IPS-NIHi7 (cell line): ENCODE measurements at regions not wholly inside any gene's neighbourhood (a gene's known extent, or its start where the extent isn't known, plus 50 kb on each side); places are given as distances from the start of the nearest gene placed in this dataset.

Experiments
- DNase-seq: peaks from one replicate; pipeline ENCODE4 v3.0.0; 2012; ENCODE audit warnings: mixed read lengths; ENCODE audit errors: extremely low spot score

DNA sequence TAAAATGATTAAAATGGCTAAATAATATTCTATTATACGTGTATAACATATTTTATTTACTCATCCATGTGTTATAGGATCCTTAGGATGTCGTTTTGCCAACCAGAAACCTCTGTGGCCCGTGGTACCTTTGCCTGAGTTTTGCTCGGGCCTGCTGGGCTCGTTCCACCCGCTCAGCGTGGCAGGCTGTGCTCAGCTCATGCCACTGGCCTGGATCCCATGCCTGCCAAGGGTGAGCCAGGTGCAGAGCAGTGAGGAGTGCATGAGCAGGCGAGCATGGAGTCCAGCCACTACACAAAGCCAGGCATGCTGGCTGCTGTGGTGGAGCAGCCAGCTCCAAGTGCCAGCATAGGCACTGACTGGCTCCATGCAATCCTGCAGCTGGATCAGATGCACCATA, 417.2 kb downstream of the TTLL7 start:
- DNase-seq = no peak

DNA sequence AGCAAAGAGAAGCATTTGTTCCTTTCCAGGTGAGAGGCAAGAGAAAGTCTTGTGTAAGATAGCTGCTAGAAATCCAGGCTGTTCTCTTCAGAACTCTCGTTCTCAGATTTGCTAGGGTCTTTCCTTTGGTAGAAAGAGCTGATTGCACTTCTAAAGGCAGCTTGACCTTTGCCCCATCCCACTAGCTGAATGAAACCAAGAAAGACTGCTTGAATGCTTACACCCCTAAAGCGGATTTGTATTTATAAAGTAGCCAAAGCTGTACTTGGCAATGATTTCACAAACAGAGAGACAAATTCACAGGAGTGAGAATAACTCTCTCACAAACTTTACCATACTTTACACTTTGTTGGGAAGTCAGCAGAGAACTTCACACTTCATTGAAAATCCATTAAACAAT, 424.1 kb downstream of the TTLL7 start:
- DNase-seq = no peak

GRCh38 chr1:83573776-83574175, 425.2 kb downstream of the TTLL7 start:
- DNase-seq = no peak

GRCh38 chr1:83571536-83571935, 427.4 kb downstream of the TTLL7 start:
- no peak for DNase-seq

- no peak for DNase-seq
Measured at GRCh38 chr1:83561346-83561745, 437.6 kb downstream of the TTLL7 start.

GRCh38 chr1:83559129-83559840, 439.6 kb downstream of the TTLL7 start:
- DNase-seq = no peak

DNA sequence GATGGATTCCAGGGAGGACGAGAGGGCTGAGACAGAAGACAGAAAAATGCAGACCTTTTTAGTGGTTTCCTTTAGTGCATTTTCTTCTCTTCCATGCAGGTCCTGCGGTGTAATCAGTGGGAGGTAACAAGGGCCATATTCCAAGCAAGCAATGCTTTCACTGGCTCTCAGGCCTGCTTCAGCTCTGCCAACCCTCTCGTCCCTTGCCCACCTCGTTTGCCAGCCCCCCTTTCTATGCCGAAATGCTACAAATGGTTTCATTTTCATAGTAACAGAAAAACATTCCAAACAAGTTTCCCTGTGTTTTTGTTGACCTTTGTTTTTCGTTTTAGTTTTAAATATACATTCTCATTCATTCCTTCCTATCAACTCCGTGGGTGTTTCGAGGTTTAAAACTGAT, 443.1 kb downstream of the TTLL7 start:
- DNase-seq = no peak

- DNase-seq = peak; percentile 62
Measured at GRCh38 chr1:83554174-83554573, 444.8 kb downstream of the TTLL7 start.

DNA sequence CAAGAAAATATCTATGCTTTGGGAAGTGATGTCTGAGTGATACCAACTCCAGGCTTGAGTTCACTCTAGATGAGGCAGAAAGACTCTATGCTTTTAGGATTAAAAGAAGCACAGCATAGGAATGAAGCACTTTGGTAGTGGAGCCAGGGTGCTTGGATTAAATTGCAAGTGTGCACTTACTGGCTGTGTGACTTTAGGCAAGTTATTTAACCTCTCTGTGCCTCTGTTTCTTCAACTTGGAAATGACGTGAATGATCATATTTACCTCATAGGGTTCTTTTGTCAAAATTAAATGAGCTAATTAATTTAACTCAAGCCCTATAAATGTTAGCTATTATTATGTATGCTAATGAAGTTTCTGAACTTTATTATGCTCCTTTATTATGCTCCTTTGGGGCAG, 446.1 kb downstream of the TTLL7 start:
- no peak for DNase-seq

GRCh38 chr1:83548311-83548710, 450.6 kb downstream of the TTLL7 start:
- DNase-seq = no peak

DNA sequence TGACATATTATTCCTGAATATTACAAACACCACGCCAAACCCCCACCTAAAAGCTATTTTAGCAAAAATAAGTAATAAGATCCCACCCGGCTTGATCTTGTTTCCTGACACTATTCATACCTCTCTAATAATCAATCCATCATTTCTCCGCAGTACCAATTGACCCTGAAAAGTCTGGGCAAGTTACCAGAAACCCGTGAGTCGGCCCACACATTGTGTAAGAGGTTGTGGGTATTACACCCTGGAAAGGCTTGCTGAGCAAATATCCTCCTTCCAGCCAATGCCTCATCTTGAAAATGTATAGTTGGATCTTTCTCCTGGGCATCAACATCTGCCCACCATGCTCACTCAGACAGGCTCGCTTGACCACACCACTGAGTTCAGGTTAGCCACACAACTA, 451.0 kb downstream of the TTLL7 start:
- no peak for DNase-seq

GRCh38 chr1:83546874-83547273, 452.1 kb downstream of the TTLL7 start:
- DNase-seq = no peak

GRCh38 chr1:83545066-83545862, 453.7 kb downstream of the TTLL7 start:
- DNase-seq = peak; percentile 59

- no peak for DNase-seq
Measured at GRCh38 chr1:83543222-83543973, 455.5 kb downstream of the TTLL7 start.

- DNase-seq = no peak
Measured at GRCh38 chr1:83531521-83532309, 467.2 kb downstream of the TTLL7 start.

DNA sequence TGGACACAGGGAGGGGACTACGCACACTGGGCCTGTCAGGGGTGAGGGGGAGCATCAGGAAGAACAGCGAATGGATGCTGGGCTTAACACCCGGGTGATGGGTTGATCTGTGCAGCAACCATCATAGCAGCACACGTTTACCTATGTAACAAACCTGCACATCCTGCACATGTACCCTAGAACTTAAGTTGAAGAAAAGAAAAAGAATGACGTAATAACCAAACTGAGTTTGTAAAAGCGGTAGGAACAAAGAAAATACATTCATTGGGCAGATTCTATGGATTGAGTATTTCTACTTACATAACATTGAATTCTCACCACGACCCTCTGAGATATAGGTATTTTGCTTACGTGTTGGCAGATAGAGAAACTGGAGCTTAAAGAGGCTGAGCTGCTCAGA, 468.4 kb downstream of the TTLL7 start:
- DNase-seq = no peak

GRCh38 chr1:83527987-83528386, 470.9 kb downstream of the TTLL7 start:
- DNase-seq = no peak

- DNase-seq = no peak
Measured at GRCh38 chr1:83520797-83521196, 478.1 kb downstream of the TTLL7 start.

GRCh38 chr1:83516369-83516768, 482.6 kb downstream of the TTLL7 start:
- DNase-seq = no peak

GRCh38 chr1:83515578-83516154, 483.3 kb downstream of the TTLL7 start:
- no peak for DNase-seq
